GM10266 (cell line): ENCODE measurements at regions not wholly inside any gene's neighbourhood (a gene's known extent, or its start where the extent isn't known, plus 50 kb on each side); places are given as distances from the start of the nearest gene placed in this dataset.

Experiments used
- DNase-seq: peaks from one replicate; pipeline ENCODE4 v3.0.0; 2012; ENCODE audit errors: extremely low spot score
- CTCF ChIP-seq: IDR thresholded peaks from 2 replicates; pipeline ENCODE4 v1.5.1; 2012; ENCODE audit warnings: mild to moderate bottlenecking, low read depth; ENCODE audit not compliant: control insufficient read depth, insufficient read depth; ENCODE audit errors: missing control alignments

- no peak for TF ChIP-seq CTCF
- no peak for DNase-seq
Observed at GRCh38 chr7:23965296-23965695, 255.3 kb downstream of the STK31 start.

GRCh38 chr7:23966941-23967340, 256.9 kb downstream of the STK31 start:
- TF ChIP-seq CTCF = no peak
- no peak for DNase-seq

GRCh38 chr7:23967949-23968599, 258.1 kb downstream of the STK31 start:
- no peak for TF ChIP-seq CTCF
- peak; percentile 17 for DNase-seq

GRCh38 chr7:23968791-23969190, 258.8 kb downstream of the STK31 start:
- DNase-seq = no peak
- TF ChIP-seq CTCF = no peak

GRCh38 chr7:23969443-23969842, 259.4 kb downstream of the STK31 start:
- no peak for DNase-seq
- no peak for TF ChIP-seq CTCF

- DNase-seq = no peak
- TF ChIP-seq CTCF = no peak
Observed at GRCh38 chr7:23970193-23970592, 260.2 kb downstream of the STK31 start.

- no peak for TF ChIP-seq CTCF
- DNase-seq = no peak
Observed at GRCh38 chr7:23971031-23971430, 261.0 kb downstream of the STK31 start.
